Mesothelial cell of epicardium (in vitro differentiated cells): ENCODE measurements at regions not wholly inside any gene's neighbourhood (a gene's known extent, or its start where the extent isn't known, plus 50 kb on each side); places are given as distances from the start of the nearest gene placed in this dataset.

Experiments used
- DNase-seq, 2 experiments: peaks; one replicate each; pipeline ENCODE4 v3.0.0; 2021; ENCODE audit warnings: low spot score in 2 of 2; ENCODE audit not compliant: unreplicated experiment in 2 of 2
- H3K27ac Mint-ChIP-seq: 2 replicates; pipeline ENCODE4 v1.8.0; 2021; ENCODE audit warnings: mixed read lengths
- H3K27me3 Mint-ChIP-seq: 2 replicates; pipeline ENCODE4 v1.8.0; 2021; ENCODE audit warnings: low read depth, mixed read lengths
- H3K36me3 Mint-ChIP-seq: 2 replicates; pipeline ENCODE4 v1.8.0; 2021; ENCODE audit warnings: mixed read lengths
- H3K4me1 Mint-ChIP-seq: 2 replicates; pipeline ENCODE4 v1.8.0; 2021; ENCODE audit warnings: mixed read lengths
- H3K4me3 Mint-ChIP-seq: 2 replicates; pipeline ENCODE4 v1.8.0; 2021; ENCODE audit warnings: mild to moderate bottlenecking, moderate library complexity, mixed read lengths
- H3K9me3 Mint-ChIP-seq: 2 replicates; pipeline ENCODE4 v1.8.0; 2021; ENCODE audit warnings: mixed read lengths
- TF ChIP-seq, protein P1 (sequence below): fragments of 200-600 bp; sonication (generic); IDR thresholded peaks from one replicate; pipeline ENCODE4 v1.5.0; 2021; ENCODE audit warnings: antibody characterized with exemption; ENCODE audit not compliant: unreplicated experiment

DNA sequence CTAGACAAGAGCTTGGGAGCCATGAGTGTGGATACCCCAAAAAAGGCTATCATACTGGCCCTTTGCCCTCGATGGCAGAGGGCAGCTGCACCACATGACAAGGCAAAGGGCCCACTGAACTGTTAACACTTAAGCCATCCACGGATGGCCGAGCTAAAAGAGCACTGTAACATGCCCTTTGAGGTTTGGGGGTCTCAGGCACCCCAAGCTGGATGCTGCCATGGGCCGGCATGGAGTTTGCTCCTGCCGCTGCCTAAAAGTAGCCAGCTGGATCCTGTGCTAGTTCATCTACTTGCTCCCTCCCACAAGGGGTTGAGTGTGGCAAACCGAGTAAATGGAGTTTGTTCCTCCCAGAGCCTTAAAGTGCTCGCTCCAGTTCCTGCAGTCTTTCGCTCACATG, 383.2 kb upstream of the LRRC4C start:
- H3K27me3 Mint-ChIP-seq, result no peaks in the 10 kb centered on the region

GRCh38 chr11:41845066-41845465, 385.6 kb upstream of the LRRC4C start:
- DNase-seq, result no peak
- Mint-ChIP-seq H3K27me3 (no peaks in the 10 kb centered on the region), H3K4me3 (no peak overlapping the region), H3K9me3 (peaks cover 21% of the 10 kb centered on the region), H3K27ac (no peak overlapping the region), H3K36me3 (no peaks in the 10 kb centered on the region), H3K4me1 (no peaks in the 10 kb centered on the region)
- TF ChIP-seq, protein P1, sequence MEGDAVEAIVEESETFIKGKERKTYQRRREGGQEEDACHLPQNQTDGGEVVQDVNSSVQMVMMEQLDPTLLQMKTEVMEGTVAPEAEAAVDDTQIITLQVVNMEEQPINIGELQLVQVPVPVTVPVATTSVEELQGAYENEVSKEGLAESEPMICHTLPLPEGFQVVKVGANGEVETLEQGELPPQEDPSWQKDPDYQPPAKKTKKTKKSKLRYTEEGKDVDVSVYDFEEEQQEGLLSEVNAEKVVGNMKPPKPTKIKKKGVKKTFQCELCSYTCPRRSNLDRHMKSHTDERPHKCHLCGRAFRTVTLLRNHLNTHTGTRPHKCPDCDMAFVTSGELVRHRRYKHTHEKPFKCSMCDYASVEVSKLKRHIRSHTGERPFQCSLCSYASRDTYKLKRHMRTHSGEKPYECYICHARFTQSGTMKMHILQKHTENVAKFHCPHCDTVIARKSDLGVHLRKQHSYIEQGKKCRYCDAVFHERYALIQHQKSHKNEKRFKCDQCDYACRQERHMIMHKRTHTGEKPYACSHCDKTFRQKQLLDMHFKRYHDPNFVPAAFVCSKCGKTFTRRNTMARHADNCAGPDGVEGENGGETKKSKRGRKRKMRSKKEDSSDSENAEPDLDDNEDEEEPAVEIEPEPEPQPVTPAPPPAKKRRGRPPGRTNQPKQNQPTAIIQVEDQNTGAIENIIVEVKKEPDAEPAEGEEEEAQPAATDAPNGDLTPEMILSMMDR, result no peak

More for the DNA sequence above, 383.2 kb upstream of the LRRC4C start:
- Mint-ChIP-seq H3K36me3 (no peaks in the 10 kb centered on the region), H3K4me1 (no peaks in the 10 kb centered on the region), H3K27ac (no peak overlapping the region), H3K4me3 (no peak overlapping the region), H3K9me3 (peaks cover 30% of the 10 kb centered on the region)
- no peak for DNase-seq
- TF ChIP-seq, protein P1, result no peak

DNA sequence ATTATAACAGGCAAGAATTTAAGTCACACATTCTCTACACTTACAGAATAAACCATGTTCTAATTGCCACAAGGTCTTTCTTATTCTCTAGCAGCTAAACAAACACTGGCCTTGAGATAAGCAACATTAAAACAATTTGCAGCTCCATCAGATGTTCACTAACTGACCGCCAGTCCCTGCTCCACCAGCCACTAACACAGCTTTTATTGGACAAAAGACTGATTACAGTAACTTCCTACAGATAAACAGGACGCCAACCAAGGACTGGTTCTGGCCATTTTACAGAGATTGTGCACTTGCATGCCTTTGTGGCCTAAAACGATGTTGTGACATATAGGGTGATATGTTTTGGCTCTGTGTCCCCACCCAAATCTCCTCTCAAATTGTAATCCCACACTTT, 388.9 kb upstream of the LRRC4C start:
- H3K4me1 Mint-ChIP-seq, result no peaks in the 10 kb centered on the region
- peaks cover 1% of the 10 kb centered on the region for H3K27me3 Mint-ChIP-seq
- no peak for DNase-seq
- no peak overlapping the region for H3K4me3 Mint-ChIP-seq
- H3K9me3 Mint-ChIP-seq, result no peaks in the 10 kb centered on the region
- H3K36me3 Mint-ChIP-seq, result no peaks in the 10 kb centered on the region
- no peak overlapping the region for H3K27ac Mint-ChIP-seq
- TF ChIP-seq, protein P1, result no peak

DNA sequence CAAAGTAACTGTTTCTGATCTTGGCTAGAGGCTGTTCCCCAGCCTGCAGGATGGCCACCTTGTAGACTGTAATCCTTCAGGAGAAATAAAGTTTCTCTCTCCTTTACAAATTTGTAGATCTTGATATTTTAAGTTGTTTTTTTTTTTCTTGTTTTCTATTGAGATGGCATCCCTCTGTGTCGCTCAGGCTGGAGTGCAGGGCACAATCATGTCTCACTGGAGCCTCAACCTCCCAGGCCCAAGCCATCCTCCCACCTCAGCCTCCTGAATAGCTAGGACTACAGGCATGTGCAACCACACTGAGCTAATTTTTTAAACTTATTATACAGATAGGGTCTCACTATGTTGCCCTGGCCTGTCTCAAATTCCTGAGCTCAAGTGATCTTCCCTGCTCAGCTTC, 389.8 kb upstream of the LRRC4C start:
- Mint-ChIP-seq H3K4me1 (no peaks in the 10 kb centered on the region), H3K36me3 (no peaks in the 10 kb centered on the region)

GRCh38 chr11:41851743-41852142, 392.3 kb upstream of the LRRC4C start:
- Mint-ChIP-seq H3K4me3 (no peak overlapping the region), H3K27me3 (peaks cover 1% of the 10 kb centered on the region), H3K36me3 (no peaks in the 10 kb centered on the region), H3K9me3 (peaks cover 7% of the 10 kb centered on the region), H3K27ac (no peak overlapping the region), H3K4me1 (no peaks in the 10 kb centered on the region)
- TF ChIP-seq, protein P1, result no peak
- no peak for DNase-seq

More for the DNA sequence above, 389.8 kb upstream of the LRRC4C start:
- TF ChIP-seq, protein P1, result no peak
- no peak for DNase-seq
- Mint-ChIP-seq H3K27me3 (peaks cover 1% of the 10 kb centered on the region), H3K4me3 (no peak overlapping the region), H3K9me3 (no peaks in the 10 kb centered on the region), H3K27ac (no peak overlapping the region)

- H3K27me3 Mint-ChIP-seq, result no peaks in the 10 kb centered on the region
- no peak overlapping the region for H3K4me3 Mint-ChIP-seq
- H3K4me1 Mint-ChIP-seq, result no peaks in the 10 kb centered on the region
- no peak overlapping the region for H3K27ac Mint-ChIP-seq
- DNase-seq, result no peak
- no peaks in the 10 kb centered on the region for H3K36me3 Mint-ChIP-seq
- TF ChIP-seq, protein P1, result no peak
- H3K9me3 Mint-ChIP-seq, result no peaks in the 10 kb centered on the region
Measured at GRCh38 chr11:41861838-41862237, 402.4 kb upstream of the LRRC4C start.
